ENCODE measurements at regions not wholly inside any gene's neighbourhood (a gene's known extent, or its start where the extent isn't known, plus 50 kb on each side); places are given as distances from the start of the nearest gene placed in this dataset.

DNA sequence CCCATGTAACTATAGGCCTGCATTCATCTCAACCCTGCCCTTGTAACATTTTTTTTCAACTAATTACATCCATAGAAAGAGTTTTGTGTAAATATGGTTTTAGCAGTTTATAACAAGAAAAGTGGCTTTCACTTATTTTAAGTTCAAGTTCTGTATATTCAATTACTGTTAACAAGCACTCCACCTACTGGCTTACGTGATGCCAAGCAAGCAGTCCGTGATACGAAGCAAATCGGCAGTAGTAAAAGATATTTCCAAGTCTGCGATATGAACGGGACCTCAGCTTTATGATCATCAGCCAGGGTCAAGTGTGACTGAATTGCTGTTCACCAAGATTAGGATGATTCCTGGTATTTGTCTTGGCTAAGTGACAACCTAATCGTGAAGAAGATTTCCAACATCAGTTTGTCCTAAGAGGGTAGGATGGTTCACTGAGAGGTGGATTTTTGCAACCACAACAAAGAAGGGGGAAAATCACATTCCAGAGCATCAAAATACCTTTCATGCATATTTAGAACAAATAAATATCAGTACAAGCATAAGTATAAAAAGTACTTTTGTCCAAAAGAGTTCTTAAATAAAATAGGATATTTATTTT is 456.2 kb downstream of the FOXG1 start:
- no peak for DNase-seq

DNA sequence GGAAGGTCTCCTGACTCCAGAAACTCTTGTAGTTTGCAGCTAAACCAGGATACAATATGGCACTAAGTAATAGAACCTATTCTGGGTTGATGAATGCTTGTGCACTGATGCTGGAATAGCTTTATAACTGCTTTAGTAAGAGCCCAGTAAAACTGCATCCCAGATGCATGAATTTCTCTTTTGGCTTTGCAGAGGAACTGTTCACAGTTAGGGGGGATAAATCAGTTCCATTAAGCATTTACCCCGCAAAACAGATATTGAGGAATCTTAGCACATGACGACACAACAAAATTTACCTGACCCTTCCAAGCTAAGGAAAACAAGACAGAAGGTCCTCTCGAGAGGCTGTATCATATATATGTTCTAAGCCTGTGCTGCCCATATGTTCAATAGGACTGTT is 457.4 kb downstream of the FOXG1 start:
- DNase-seq, result no peak

- no peak for DNase-seq
Measured at GRCh38 chr14:29227631-29228030, 461.0 kb downstream of the FOXG1 start.

- DNase-seq, result no peak
Measured at GRCh38 chr14:29232153-29232552, 465.6 kb downstream of the FOXG1 start.

GRCh38 chr14:29232711-29233110 is 466.1 kb downstream of the FOXG1 start:
- DNase-seq, result no peak

DNA sequence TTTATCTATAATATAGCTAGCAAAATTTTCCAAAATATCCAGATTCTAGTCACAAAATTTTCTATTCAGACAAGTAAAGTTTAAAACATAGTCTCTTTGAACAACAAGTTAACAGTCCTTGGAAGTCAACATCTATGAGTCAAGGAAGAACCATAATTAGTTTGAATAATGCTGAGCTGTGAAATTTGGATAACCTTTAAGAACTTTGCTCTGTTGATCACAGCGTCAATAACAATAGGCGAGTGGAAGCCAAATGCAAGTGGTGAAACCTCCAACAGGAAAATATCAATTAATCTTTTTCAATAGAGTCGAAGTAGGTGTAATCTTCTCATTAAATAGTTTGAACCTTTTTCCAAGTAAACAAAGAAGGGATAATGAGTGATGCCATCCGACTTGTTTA is 466.6 kb downstream of the FOXG1 start:
- DNase-seq, result no peak

DNA sequence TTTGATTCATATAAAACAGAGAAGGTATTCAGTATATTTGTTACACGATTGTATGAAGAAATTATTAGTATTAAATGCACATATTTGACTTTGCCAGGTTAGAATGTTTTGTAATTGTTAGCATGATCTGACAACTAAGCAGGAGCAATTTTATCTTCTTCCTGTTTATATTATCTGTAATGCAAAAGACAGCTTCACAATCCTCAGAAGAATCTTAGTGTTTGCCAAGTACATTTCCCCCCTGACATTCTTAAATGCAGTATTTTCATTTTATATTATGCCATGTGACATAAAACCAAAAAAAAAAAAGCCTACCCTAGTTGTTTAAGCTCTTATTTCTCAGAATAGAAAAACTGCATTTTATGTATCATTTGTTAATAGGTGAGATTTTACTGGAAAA is 469.4 kb downstream of the FOXG1 start:
- no peak for DNase-seq

DNA sequence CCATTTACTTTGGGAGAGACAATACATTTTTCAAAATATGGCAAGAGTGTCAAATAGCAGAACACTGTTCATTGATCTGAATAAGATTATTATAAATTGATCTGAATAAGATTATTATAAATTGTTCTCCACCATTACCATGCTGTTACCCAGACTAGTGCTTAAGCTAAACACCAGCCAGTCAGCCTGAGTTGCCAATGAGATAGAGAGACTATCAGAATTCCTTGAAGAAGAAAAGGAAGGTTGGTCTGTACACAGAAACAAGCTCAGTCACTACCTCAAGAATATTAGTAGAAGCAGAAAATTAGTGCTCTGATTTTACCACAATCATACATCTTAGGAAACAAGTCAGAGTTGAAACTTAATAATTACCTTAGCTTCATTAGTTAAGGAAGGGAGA is 469.8 kb downstream of the FOXG1 start:
- no peak for DNase-seq

- no peak for DNase-seq
Measured at GRCh38 chr14:29236848-29237247, 470.3 kb downstream of the FOXG1 start.

DNA sequence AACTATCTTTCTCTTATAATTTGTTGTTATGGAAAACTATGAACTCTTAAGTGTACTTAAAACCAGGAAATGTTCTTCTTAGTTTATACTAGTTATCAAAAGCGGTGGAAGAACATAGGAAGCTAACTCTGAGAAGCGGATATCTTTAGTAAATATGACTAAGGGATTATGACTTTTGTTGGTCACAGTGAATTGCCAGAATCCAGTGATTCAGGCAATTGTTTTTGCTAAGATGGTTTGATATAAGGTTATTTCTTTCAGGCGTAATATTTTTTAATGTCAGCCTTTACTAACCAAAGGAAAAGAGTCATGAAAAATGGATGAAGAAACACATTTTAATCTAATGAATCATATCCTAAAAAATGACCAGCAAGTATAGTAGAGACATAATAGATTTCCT is 473.5 kb downstream of the FOXG1 start:
- DNase-seq, result no peak

DNA sequence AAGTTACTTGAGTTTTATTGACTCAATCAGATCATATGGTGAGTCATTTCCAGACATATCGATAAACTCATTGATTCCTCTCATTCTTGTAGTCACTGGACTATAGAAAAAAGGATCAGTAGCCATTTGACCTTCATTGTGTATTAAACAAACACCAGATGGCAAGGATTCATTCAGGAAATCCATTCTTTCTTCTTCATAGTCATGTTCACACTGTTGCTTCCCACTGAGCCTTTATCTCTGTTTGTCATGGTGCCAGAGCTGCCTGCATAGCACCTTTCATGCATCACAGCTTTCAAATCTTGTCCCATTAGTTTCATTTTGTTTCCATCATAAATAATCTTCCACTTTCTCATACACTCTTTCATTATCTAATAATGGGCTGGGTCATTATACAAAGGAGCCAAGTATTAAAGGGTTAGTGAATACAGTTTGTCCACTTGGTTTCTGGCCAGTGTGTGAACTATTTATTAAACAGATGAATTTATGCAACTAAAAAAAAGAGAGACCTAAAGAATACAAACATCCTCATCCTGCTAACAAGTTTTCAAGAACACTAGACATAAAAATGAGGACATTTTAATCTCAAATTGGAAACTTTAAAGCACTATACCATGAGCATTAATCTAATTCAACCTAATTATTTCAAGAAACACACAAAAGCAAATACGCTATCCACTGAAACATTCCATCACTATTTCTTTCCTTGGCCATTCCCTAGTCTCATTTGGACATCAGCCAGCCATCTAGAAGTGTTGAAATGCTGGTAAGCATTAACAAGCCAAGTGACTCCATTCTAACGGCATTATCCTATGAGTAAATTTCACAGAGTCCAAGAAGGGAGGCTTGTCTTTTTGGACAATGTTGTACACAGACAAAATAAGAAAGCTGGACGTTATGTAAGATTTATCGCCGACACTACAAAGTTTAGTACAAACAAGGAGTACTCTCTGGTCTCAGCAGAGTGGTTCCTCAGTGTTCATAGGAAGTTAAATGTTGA is 476.5 kb downstream of the FOXG1 start:
- peak; percentile 56 to 65 for DNase-seq

- DNase-seq, result no peak
Measured at GRCh38 chr14:29255692-29256091, 489.1 kb downstream of the FOXG1 start.

DNA sequence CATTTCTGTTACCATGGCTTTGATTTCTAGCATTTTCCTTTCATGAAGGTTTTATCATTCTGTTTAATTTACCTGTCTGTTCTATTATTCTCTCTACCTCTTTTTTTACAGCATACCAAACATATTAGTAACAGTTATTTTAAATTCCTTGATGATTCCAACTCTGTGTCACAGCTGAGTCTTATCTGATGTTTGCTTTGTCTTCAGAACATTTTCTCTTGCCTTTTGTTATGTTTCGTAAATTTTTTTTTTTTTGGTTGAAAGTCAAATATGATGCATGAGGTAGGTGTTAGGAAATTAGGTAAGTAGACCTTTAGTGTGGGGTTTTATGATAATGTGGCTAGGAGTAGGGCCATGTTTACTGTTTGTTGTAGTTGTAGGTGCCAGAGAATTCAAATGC is 496.4 kb downstream of the FOXG1 start:
- DNase-seq, result no peak

DNA sequence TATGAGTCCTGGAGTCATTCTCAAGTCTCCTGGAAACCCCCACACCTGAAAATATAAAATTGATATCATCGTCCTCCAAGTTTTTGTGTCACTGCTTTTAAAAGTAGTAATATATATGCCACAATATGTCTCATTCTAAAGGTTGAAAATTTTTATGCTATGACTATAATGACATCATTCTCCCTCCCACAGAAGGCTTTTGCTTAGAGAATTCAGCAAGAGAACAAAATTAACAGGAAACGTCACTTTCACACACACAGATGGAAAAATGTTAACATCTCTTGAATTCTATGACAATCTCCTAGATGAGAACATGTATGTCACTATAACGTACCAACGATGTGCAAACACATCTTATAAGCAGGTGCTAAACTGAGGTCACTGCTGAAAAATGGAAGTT is 498.3 kb downstream of the FOXG1 start:
- DNase-seq, result no peak

- no peak for DNase-seq
Measured at GRCh38 chr14:29265852-29266251, 499.3 kb downstream of the FOXG1 start.

DNA sequence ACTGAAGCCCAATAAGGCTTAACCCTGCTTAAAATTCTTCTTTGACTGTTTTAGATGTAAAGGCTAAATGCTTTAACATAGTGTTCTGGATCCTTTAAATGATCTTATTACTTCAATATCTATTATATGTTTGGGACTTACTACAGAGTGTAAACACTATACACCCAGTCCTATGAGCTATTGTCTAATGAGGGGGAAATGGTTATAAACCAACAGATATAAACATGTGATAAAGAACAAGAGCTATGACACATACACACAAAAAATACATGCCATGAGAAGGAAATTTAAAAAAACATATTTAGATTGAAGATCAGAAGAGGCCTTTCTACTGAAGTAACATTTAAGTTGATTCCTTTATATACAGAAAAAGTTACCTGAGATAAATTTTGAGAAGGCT is 505.1 kb downstream of the FOXG1 start:
- DNase-seq, result no peak

DNA sequence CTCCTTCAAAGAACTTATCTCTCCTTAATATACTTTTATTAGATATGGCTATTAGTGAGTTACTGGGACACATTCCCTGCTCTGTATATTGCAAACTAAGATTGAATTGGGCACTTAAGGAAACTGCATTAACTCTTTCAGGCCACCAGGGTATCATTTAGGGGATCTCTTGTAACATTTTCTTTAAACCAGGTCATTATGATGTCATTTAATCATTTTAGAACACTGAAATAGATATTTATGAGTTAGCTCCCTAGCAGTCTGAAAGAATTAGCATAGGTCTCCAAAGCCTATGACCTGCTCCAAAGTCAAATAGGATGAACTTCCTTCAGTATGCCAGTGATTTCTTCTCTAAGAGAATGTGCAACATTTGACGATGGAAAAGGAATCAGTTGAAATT is 506.9 kb downstream of the FOXG1 start:
- no peak for DNase-seq

- peak; percentile 44 to 52 for DNase-seq
Measured at GRCh38 chr14:29274890-29275596, 508.5 kb downstream of the FOXG1 start.

DNA sequence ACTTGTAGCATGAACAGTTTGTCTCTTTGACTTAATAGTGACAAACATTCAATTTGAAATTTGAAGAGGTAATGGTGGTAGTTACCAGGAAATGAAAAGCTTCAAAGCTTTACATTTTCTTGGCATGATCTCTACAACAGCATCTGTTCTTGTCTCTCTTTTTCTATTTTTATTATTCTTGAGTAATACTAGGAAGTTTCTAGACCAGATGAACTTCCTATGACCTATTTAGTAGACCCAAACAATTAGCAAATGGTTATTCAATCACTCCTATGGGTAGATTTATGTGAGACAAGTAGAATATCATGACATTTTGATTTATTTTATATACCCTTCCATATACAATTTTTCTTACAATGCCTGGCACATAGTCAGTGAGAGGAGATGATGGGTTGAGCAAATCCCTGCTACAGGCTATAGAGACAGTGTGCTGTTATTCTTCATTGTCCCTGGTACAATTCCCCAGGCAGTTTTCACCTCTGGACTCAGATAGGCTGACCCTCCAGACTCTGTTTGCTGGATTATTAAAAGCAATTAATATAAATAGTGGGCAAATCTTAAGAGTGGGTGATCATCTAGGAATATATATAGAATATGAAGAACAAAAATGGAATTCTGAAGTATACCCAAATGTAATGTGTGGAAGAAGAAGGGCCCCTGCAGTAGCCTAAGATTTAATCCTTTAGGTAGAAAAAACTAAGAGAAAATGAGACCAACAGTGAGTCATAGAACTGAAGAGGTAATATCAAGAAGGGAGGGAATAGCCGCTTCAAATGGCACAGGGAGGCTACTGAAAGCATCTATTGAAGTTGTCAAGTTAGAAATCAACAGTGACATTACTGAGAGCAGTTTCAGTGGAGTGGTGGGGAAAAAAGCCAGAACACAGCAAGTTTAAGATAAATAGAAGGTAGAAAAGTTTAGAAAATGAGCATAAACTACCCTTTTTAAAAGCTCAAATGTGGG is 512.0 kb downstream of the FOXG1 start:
- DNase-seq, result no peak

DNA sequence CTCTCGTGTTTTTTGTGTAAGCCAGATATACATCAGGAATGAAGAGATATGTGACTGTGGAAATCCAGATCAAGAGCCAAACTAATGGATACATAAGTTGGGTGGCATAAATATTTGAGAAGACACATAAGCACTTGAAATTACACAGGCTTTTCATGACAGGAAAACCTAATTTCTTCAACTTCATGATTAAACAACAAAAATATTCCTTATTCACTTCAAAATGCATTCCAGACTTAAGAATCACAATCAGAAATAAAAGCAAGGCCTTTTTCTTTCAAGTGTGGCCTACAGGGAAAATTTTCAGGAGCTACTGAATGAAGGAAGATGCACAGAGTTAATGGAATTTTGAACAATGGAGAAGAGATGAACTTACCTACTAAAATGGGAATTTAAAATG is 515.6 kb downstream of the FOXG1 start:
- DNase-seq, result no peak

DNA sequence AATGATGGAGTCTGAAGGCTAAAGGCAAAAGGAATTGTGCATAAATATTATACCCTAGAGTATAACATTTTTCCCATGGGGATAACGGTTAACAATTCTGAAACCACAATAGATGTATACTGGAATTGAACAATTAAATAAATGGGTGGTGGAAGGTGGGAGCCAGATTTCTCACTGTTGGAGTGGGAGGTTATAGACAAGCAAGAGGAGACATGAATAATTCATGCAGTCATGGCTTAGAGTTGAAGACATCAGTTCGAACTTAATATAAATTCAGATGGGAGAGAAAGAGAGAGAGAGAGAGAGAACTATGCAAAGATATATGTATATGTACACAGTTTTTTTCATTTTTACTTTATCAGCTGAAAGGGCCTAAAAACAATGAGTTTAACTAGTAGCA is 523.9 kb downstream of the FOXG1 start:
- DNase-seq, result no peak

- no peak for DNase-seq
Measured at GRCh38 chr14:29299372-29299771, 532.8 kb downstream of the FOXG1 start.

DNA sequence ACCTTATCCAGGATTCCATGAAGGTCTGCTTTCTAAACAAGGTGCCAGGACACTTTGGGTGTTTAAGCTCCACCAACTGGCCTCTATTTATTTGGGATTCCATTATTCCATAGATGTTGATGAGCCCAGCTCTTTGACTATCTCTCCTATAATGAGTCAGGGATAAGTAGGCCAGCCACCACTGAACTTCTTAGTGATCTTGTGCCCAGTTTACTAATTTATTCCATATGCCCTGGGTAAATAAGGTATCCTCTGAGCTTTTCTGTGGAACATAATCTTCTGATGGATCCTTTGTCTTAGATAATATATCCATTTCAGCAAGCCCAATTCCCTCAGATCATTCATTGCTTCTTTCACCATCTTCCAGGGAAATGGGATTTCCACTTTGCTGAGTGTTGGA is 535.0 kb downstream of the FOXG1 start:
- no peak for DNase-seq
